ENCODE measurements at regions not wholly inside any gene's neighbourhood (a gene's known extent, or its start where the extent isn't known, plus 50 kb on each side); places are given as distances from the start of the nearest gene placed in this dataset.

- TF ChIP-seq CTCF (IDR thresholded peaks at IDR 0.05; ENCODE audit: low read length): no peak
- TF ChIP-seq EZH2 (optimal IDR thresholded peaks at IDR 0.05; ENCODE audit: low read depth, low read length): no peak
- no peak for TF ChIP-seq EZH2phosphoT487 (IDR thresholded peaks at IDR 0.05; ENCODE audit: low read length)
These were observed 289.5 kb upstream of the MPDZ start for GRCh38 chr9:13568841-13569601.
